K562 (cell line): ENCODE measurements at regions not wholly inside any gene's neighbourhood (a gene's known extent, or its start where the extent isn't known, plus 50 kb on each side); places are given as distances from the start of the nearest gene placed in this dataset.
A peak's percentile ranks its signal among the peaks of the same experiment; 100 is the strongest.

ENCODE experiments used
- ATAC-seq: fragments of 200-7000 bp; cut with Tn5 transposase; 3 replicates; pipeline ENCODE4 v1.9.1; 2020; ENCODE audit warnings: moderate library complexity
- BruUV-seq: library from RNA; stranded (reverse); fragments of 400-500 nt; replicated peaks from 2 replicates; lab custom pipeline; 2021; lab: Mats Ljungman, UMichigan
- CTCF ChIA-PET: fragments of 300-600 bp; formaldehyde crosslinking; extraction: SDS; loops from one replicate; lab custom pipeline; 2021; ENCODE audit warnings: low intra/inter-chr PET ratio; lab: Yijun Ruan, JAX
- POLR2A ChIA-PET: fragments of 300-600, 350-650 bp; sonication (Branson Sonifier 250); formaldehyde crosslinking; extraction: SDS; loops from one replicate; lab custom pipeline; 2021; ENCODE audit warnings: antibody characterized with exemption, inconsistent platforms; lab: Yijun Ruan, JAX
- DNase-seq, 4 experiments: peaks; one replicate each; pipeline versions ENCODE4 v3.0.0 to v3.0.0-alpha.2; 2011 to 2018; ENCODE audit warnings: low spot score in 3 of 4, mixed read lengths in 3 of 4; ENCODE audit errors: extremely low read depth in 1 of 4
- FAIRE-seq: peaks from 2 replicates; lab custom pipeline; 2011; peaks lifted over from hg19 to GRCh38; lab: Jason Lieb, UNC
- H2AFZ ChIP-seq: 2 replicates; pipeline ENCODE4 v1.6.0; 2011; ENCODE audit warnings: low read depth, low read length, control low read depth, inconsistent platforms
- H3K27ac ChIP-seq: fragments of 200-600 bp; 3 replicates; pipeline ENCODE4 v1.8.0; 2011; ENCODE audit warnings: low read depth, mild to moderate bottlenecking, control low read depth, inconsistent platforms, low read length, moderate library complexity, mixed read lengths; ENCODE audit errors: extremely low read depth
- H3K27me3 ChIP-seq, 2 experiments: fragments of 300-600 bp in 1 of 2; 2 replicates in 1 of 2; 3 replicates in 1 of 2; pipeline versions ENCODE4 v1.6.0 to v1.8.0; 2011; ENCODE audit warnings: inconsistent platforms in 2 of 2, low read length in 2 of 2, mild to moderate bottlenecking in 1 of 2, mixed read lengths in 1 of 2, moderate library complexity in 1 of 2; ENCODE audit not compliant: control insufficient read depth in 2 of 2, insufficient read depth in 2 of 2
- H3K36me3 ChIP-seq: fragments of 300-600 bp; 3 replicates; pipeline ENCODE4 v1.8.0; 2011; ENCODE audit warnings: mild to moderate bottlenecking, low read length, inconsistent platforms; ENCODE audit not compliant: control insufficient read depth, insufficient read depth
- H3K4me1 ChIP-seq, 2 experiments: fragments of 200-600 bp in 1 of 2; replicated peaks in 1 of 2; 2 replicates in 1 of 2; 3 replicates in 1 of 2; pipeline versions ENCODE4 v1.5.1 to v1.8.0; 2011; ENCODE audit warnings: inconsistent platforms in 2 of 2, low read length in 2 of 2, mild to moderate bottlenecking in 1 of 2, mixed read lengths in 1 of 2, moderate library complexity in 1 of 2; ENCODE audit not compliant: control insufficient read depth in 2 of 2, insufficient read depth in 2 of 2
- H3K4me2 ChIP-seq: 2 replicates; pipeline ENCODE4 v1.6.1; 2011; ENCODE audit warnings: low read length, control low read depth, inconsistent platforms, mixed read lengths; ENCODE audit not compliant: insufficient read depth
- H3K4me3 ChIP-seq: fragments of 200-600 bp; sonication (generic), shearing (Covaris generic); 2 replicates; pipeline ENCODE4 v1.5.1; 2016; ENCODE audit warnings: control low read depth, inconsistent platforms
- H3K79me2 ChIP-seq: fragments of 200-600 bp; 3 replicates; pipeline ENCODE4 v1.8.0; 2011; ENCODE audit warnings: low read length, inconsistent platforms; ENCODE audit not compliant: control insufficient read depth, insufficient read depth
- H3K9ac ChIP-seq, 2 experiments: 2 replicates each; pipeline versions ENCODE4 v1.6.0 to v1.6.1; 2011; ENCODE audit warnings: low read depth in 2 of 2, low read length in 2 of 2, control low read depth in 1 of 2, inconsistent platforms in 1 of 2, mild to moderate bottlenecking in 1 of 2, mixed read lengths in 1 of 2; ENCODE audit not compliant: insufficient read depth in 1 of 2
- H3K9me1 ChIP-seq: one replicate; pipeline ENCODE4 v1.6.0; 2011; ENCODE audit warnings: inconsistent platforms, mild to moderate bottlenecking, low read length, moderate library complexity; ENCODE audit not compliant: control insufficient read depth, insufficient read depth
- H3K9me3 ChIP-seq: replicated peaks from 2 replicates; pipeline ENCODE4 v1.5.1; 2011; ENCODE audit warnings: low read depth, low read length, inconsistent platforms; ENCODE audit not compliant: control insufficient read depth, insufficient read depth
- H4K20me1 ChIP-seq: replicated peaks from 2 replicates; pipeline ENCODE4 v1.6.1; 2011; ENCODE audit warnings: low read length, inconsistent platforms, mixed read lengths; ENCODE audit not compliant: control insufficient read depth, insufficient read depth
- C11orf30 ChIP-seq: fragments of 450-650 bp; IDR thresholded peaks from 2 replicates; pipeline ENCODE4 v1.6.1; 2016; ENCODE audit warnings: low read depth, mild to moderate bottlenecking
- PCBP1 ChIP-seq: fragments of 200-400 bp; formaldehyde crosslinking; IDR thresholded peaks from 2 replicates; pipeline ENCODE4 v1.6.1; 2018; ENCODE audit warnings: mild to moderate bottlenecking, low read depth, low read length; ENCODE audit not compliant: poor library complexity, severe bottlenecking
- RNF2 ChIP-seq: sonication (generic); IDR thresholded peaks from 2 replicates; pipeline ENCODE4 v1.6.1; 2016
- STAT5B ChIP-seq: fragments of 250-450 bp; sonication (Bioruptor Pico); IDR thresholded peaks from 2 replicates; pipeline ENCODE4 v1.8.0; 2021; ENCODE audit warnings: mild to moderate bottlenecking, inconsistent platforms
- ZNF282 ChIP-seq: sonication (generic); formaldehyde crosslinking; IDR thresholded peaks from 2 replicates; pipeline ENCODE4 v1.8.1; 2023; ENCODE audit warnings: missing genetic modification reagents
- ZNF644 ChIP-seq: fragments of 200-800 bp; sonication (Bioruptor generic); IDR thresholded peaks from 2 replicates; pipeline ENCODE4 v1.6.1; 2016; ENCODE audit warnings: low read depth, missing genetic modification characterization, missing compliant biosample characterization
- WGBS: fragments of 100-300 bp; shearing (Covaris generic); methylation state at CpG from one replicate; pipeline ENCODE4 v1.1.6; 2016; ENCODE audit warnings: low coverage, mixed read lengths; ENCODE audit not compliant: insufficient coverage; ENCODE audit errors: missing lambda C conversion rate; 5-methylcytosine and 5-hydroxymethylcytosine counted together
- in situ Hi-C: fragments of 300-500 bp; cut with MboI; formaldehyde crosslinking; loops from 4 replicates; pipeline ENCODE4 v1.15.0; 2018; ENCODE audit warnings: inconsistent platforms, mixed read lengths
- intact Hi-C: fragments of 100-400 bp; cut with micrococcal nuclease; formaldehyde crosslinking; loops from 2 replicates; pipeline ENCODE4 v1.14.2; 2022
- TF ChIP-seq, protein P1 (sequence below): fragments of 250-450 bp; sonication (Bioruptor Pico); IDR thresholded peaks from 2 replicates; pipeline ENCODE4 v1.8.0; 2022; ENCODE audit warnings: inconsistent platforms, mild to moderate bottlenecking, moderate library complexity, borderline replicate concordance
- TF ChIP-seq, protein P2 (sequence below): sonication (generic); formaldehyde crosslinking; IDR thresholded peaks from 2 replicates; pipeline ENCODE4 v1.8.0; 2023; ENCODE audit warnings: missing genetic modification reagents, mild to moderate bottlenecking, borderline replicate concordance

DNA sequence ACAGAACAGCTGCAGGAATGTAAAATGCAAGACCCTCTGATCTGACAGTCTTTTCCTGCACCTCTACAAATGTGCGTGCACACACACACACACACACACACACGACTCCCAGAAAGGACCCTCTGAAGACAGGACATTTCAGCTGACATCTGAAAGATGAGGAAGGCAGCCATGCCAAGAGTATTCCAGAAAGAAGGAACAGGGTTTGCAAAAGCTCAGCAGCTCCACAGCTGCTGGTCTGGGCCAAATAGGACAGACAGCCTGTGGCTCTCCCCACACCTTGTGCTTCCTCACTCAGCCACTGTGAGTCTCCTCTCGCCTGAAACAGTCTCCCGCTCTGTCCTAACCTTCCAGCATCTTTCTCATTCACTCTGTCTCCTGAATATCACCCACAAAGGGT lies 189.0 kb downstream of the PALM2AKAP2 start:
- Histone ChIP-seq H3K27ac (no peak overlapping the region), H3K9ac (no peak overlapping the region), H3K9me1 (no peaks in the 10 kb centered on the region), H3K4me2 (no peak overlapping the region), H3K4me3 (no peak overlapping the region), H3K4me1 (no peaks in the 10 kb centered on the region), H3K36me3 (no peaks in the 10 kb centered on the region), H3K27me3 (no peaks in the 10 kb centered on the region), H4K20me1 (no peaks in the 10 kb centered on the region; the same call in 1 of the 2 replicates), H2AFZ (no peak overlapping the region), H3K9me3 (no peaks in the 10 kb centered on the region), H3K79me2 (no peaks in the 10 kb centered on the region)
- BruUV-seq, result no TSS peak
- WGBS, result 3% methylated on average over 4 of the region's 4 CpGs
- ATAC-seq (peak; percentile 67; the same call in 2 of the 3 replicates), FAIRE-seq (no peak), DNase-seq (no peak)
- POLR2A ChIA-PET, result interaction anchor here (1.0 kb wide), 1 partner anchor 12 kb away, joined by 3 read pairs; no protein-coding TSS in a partner anchor
- intact Hi-C loops, result no loop called here
- TF ChIP-seq, protein P1, sequence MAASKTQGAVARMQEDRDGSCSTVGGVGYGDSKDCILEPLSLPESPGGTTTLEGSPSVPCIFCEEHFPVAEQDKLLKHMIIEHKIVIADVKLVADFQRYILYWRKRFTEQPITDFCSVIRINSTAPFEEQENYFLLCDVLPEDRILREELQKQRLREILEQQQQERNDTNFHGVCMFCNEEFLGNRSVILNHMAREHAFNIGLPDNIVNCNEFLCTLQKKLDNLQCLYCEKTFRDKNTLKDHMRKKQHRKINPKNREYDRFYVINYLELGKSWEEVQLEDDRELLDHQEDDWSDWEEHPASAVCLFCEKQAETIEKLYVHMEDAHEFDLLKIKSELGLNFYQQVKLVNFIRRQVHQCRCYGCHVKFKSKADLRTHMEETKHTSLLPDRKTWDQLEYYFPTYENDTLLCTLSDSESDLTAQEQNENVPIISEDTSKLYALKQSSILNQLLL (CRISPR knock-in tag), result no peak
- no peak for TF ChIP-seq ZNF282
- CTCF ChIA-PET, result no interaction called here
- in situ Hi-C loops, result no loop called here

DNA sequence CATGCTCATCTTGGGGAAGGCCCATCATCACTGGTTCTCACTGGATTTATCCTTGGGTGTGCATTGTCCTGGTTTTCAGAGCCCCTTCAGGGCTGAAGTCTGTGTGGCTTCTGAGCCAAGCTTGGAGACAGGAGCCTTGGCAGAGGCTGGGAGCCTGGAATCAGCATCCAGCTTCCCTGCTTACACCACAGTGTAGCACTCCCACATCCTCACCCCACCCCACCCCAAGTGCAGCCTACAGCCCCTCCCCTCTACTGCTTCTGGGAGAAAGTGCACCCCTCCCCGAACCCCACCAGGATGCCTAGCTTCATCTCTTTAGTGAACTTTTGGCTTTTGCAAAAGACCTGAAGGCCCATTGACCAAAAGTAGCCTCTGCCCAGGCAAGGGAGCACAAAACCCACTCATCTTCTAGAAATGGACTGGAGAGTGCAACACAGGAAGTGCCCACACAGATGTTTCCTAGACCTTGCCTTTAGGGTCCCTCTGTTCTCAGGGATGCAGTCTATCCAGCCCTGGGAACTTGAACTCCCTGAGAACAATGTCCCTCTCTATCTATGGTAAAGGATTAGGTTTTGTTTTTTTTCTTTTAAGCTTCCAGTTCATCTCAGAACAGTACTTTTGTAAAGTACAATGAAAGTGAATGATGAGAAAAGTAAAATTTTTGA lies 189.7 kb downstream of the PALM2AKAP2 start:
- Histone ChIP-seq H3K4me1 (no peaks in the 10 kb centered on the region), H4K20me1 (no peaks in the 10 kb centered on the region; the same call in 1 of the 2 replicates), H3K9ac (no peak overlapping the region), H3K36me3 (no peaks in the 10 kb centered on the region), H3K9me3 (no peaks in the 10 kb centered on the region), H3K4me2 (no peak overlapping the region), H3K9me1 (no peaks in the 10 kb centered on the region), H3K27me3 (no peaks in the 10 kb centered on the region), H3K79me2 (no peaks in the 10 kb centered on the region), H3K27ac (no peak overlapping the region), H3K4me3 (no peak overlapping the region), H2AFZ (no peak overlapping the region)
- no TSS peak for BruUV-seq
- in situ Hi-C loops (no loop called here), intact Hi-C loops (no loop called here)
- 0% methylated on average over 1 of the region's 1 CpG for WGBS
- CTCF ChIA-PET, result no interaction called here
- ATAC-seq (no peak), FAIRE-seq (no peak), DNase-seq (no peak)
- POLR2A ChIA-PET, result interaction anchor here (1.0 kb wide), 1 partner anchor 11 kb away, joined by 3 read pairs; no protein-coding TSS in a partner anchor
- TF ChIP-seq PCBP1, result no peak
- TF ChIP-seq ZNF644 (tag), result no peak
- TF ChIP-seq STAT5B (CRISPR knock-in tag), result no peak
- TF ChIP-seq, protein P2, sequence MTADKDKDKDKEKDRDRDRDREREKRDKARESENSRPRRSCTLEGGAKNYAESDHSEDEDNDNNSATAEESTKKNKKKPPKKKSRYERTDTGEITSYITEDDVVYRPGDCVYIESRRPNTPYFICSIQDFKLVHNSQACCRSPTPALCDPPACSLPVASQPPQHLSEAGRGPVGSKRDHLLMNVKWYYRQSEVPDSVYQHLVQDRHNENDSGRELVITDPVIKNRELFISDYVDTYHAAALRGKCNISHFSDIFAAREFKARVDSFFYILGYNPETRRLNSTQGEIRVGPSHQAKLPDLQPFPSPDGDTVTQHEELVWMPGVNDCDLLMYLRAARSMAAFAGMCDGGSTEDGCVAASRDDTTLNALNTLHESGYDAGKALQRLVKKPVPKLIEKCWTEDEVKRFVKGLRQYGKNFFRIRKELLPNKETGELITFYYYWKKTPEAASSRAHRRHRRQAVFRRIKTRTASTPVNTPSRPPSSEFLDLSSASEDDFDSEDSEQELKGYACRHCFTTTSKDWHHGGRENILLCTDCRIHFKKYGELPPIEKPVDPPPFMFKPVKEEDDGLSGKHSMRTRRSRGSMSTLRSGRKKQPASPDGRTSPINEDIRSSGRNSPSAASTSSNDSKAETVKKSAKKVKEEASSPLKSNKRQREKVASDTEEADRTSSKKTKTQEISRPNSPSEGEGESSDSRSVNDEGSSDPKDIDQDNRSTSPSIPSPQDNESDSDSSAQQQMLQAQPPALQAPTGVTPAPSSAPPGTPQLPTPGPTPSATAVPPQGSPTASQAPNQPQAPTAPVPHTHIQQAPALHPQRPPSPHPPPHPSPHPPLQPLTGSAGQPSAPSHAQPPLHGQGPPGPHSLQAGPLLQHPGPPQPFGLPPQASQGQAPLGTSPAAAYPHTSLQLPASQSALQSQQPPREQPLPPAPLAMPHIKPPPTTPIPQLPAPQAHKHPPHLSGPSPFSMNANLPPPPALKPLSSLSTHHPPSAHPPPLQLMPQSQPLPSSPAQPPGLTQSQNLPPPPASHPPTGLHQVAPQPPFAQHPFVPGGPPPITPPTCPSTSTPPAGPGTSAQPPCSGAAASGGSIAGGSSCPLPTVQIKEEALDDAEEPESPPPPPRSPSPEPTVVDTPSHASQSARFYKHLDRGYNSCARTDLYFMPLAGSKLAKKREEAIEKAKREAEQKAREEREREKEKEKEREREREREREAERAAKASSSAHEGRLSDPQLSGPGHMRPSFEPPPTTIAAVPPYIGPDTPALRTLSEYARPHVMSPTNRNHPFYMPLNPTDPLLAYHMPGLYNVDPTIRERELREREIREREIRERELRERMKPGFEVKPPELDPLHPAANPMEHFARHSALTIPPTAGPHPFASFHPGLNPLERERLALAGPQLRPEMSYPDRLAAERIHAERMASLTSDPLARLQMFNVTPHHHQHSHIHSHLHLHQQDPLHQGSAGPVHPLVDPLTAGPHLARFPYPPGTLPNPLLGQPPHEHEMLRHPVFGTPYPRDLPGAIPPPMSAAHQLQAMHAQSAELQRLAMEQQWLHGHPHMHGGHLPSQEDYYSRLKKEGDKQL (CRISPR knock-in tag), result no peak
- no peak for TF ChIP-seq RNF2
- TF ChIP-seq C11orf30, result no peak
